GM10248 (cell line): ENCODE measurements at regions not wholly inside any gene's neighbourhood (a gene's known extent, or its start where the extent isn't known, plus 50 kb on each side); places are given as distances from the start of the nearest gene placed in this dataset.

ENCODE experiments used
- CTCF ChIA-PET: fragments of 300-600 bp; sonication (Branson Sonifier 250); formaldehyde crosslinking; extraction: SDS; loops from one replicate; lab custom pipeline; 2021; ENCODE audit warnings: antibody characterized with exemption; lab: Yijun Ruan, JAX
- POLR2A ChIA-PET: fragments of 350-650 bp; sonication (Branson Sonifier 250); formaldehyde crosslinking; extraction: SDS; loops from one replicate; lab custom pipeline; 2020; ENCODE audit warnings: antibody characterized with exemption; lab: Yijun Ruan, JAX
- DNase-seq: peaks from one replicate; pipeline ENCODE4 v3.0.0; 2012; ENCODE audit errors: extremely low spot score
- CTCF ChIP-seq: IDR thresholded peaks from 2 replicates; pipeline ENCODE4 v1.5.1; 2012; ENCODE audit warnings: mild to moderate bottlenecking, low read depth; ENCODE audit errors: extremely low read depth, missing control alignments, control extremely low read depth

DNA sequence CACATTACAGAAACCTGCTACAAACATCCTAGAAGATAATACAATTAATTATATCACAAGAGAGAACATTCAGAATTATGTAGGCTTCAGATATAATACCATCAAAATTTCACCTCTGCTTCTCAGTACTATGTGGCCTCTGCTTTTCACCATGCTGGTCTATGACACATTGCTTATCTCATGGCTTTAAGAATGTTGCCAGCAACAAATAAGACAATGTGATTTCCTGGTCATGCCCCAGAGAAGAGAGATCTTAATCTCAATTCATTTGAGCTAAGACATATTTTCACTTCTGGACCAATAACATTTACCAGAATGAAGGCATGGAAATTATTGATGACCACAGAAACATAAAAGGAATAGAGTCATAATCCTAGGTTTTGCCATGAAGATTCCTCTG is 1233.4 kb upstream of the ADGRL3 start:
- DNase-seq = no peak
- CTCF ChIA-PET = no interaction called here
- POLR2A ChIA-PET = no interaction called here
- no peak for TF ChIP-seq CTCF

DNA sequence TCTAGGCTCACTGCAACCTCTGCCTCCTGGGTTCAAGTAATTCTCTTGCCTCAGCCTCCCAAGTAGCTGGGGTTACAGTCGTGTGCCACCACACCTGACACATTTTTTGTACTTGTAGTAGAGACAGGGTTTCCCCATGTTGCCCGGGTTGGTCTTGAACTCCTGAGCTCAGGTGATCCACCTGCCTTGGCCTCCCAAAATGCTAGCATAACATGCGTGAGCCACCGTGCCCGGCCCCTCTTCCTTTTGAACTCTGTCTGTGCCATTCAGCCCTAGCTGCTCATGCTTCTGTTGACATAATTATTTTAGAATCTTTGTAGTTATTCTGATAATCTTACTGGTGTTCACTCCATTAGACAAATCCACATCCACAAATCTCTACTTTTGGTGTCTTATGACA is 1231.3 kb upstream of the ADGRL3 start:
- no peak for TF ChIP-seq CTCF
- POLR2A ChIA-PET = no interaction called here
- DNase-seq = no peak
- CTCF ChIA-PET = no interaction called here

DNA sequence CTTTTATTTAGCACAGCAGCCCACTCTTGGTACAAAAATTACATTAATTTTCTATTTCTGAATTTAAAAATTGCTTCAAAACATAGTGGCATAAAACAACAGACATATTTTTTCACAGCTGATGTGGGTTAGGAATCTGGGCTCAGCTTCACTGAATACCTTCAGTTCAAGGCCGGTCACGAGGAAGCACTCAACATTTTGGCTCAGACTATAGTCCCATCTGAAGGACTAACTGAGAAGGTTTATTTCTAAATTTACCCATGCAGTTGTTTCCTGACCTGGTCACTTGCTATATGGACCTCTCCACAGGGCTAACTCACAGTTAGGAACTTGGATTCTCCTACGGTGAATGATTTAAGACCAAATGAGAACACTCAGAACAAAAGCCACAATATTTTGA is 1230.2 kb upstream of the ADGRL3 start:
- no peak for DNase-seq
- no peak for TF ChIP-seq CTCF
- ChIA-PET POLR2A (no interaction called here), CTCF (no interaction called here)

GRCh38 chr4:59971952-59972351 is 1228.2 kb upstream of the ADGRL3 start:
- POLR2A ChIA-PET = no interaction called here
- DNase-seq = no peak
- CTCF ChIA-PET = no interaction called here
- TF ChIP-seq CTCF = no peak

GRCh38 chr4:59973492-59973891 is 1226.6 kb upstream of the ADGRL3 start:
- no peak for TF ChIP-seq CTCF
- CTCF ChIA-PET = no interaction called here
- POLR2A ChIA-PET = no interaction called here

DNA sequence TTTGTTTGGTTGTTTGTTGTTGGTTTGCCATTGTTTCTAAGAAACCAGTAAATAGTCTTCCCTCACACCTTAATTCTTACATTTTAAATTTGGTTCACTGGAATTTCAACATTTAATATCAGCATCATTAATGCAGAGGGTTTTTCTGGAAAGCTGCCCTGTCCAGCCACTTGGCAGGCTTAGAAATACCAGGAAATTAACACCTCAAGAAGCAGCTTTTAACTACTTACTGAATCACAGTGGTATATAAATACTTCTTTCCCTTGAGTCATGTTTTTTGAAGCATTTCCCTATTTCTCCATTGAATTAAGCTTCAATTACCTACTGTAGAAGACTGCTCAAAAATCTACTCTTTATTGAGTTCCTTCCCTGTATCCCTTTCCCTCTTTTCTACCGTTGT is 1221.1 kb upstream of the ADGRL3 start:
- DNase-seq = no peak
- ChIA-PET CTCF (no interaction called here), POLR2A (no interaction called here)
- no peak for TF ChIP-seq CTCF

More at GRCh38 chr4:59973492-59973891, 1226.6 kb upstream of the ADGRL3 start:
- DNase-seq = no peak

DNA sequence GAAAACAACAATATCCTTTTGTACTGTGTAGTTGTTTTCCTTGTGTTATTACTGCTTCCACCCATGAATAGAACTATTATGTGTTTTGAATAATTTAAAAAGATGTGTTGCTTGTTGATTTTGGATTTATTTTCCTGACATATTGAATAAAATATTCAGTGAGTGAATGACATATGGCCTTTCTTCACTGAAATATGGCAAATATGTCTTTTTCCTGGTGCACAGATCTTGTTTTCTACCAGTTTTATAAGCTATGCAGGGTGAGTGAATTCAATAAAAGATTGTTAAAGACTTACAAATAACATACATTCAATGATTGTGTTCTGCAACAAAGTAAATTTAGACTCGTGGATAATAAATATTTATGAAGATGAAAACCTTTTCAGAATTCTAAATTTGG is 1216.3 kb upstream of the ADGRL3 start:
- TF ChIP-seq CTCF = no peak
- CTCF ChIA-PET = no interaction called here
- POLR2A ChIA-PET = no interaction called here
- no peak for DNase-seq
